ENCODE measurements at regions not wholly inside any gene's neighbourhood (a gene's known extent, or its start where the extent isn't known, plus 50 kb on each side); places are given as distances from the start of the nearest gene placed in this dataset.
"Not testable (repeated sequence)": the region's sequence is repeated elsewhere in the genome, so short reads cannot be mapped to it uniquely, and the experiment has no call there.

DNA sequence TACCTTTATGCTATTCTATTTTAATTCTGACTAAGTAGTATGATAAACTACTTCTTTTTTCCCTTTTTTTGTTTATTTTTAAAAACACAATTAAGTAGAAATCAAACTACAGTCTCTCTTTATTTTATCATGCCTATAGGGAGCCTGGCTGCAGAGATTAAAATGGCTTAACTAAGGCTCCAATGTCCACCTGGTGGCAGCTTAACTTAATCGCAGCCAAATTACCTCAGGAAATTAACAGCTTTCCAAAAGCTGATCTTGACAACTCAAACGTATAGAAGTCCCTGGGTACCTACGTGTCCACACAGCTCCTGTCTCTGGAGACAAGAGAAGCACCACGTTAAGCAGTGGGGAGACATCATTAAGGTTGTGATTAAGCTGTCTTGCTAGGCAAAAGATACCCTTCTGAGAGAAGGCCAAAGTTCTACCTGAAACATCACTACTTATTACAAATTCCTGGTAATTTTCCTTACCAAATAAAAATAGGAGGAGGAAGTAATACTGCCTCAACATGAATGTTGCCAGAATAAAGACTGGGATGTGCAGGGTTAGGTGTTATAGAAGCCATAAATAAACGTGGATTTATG is 63.2 kb upstream of the SNX19 start:
- Histone ChIP-seq H3K27me3 (no peaks in the 10 kb centered on the region), H3K4me1 (no peaks in the 10 kb centered on the region), H3K9me3 (no peaks in the 10 kb centered on the region), H3K36me3 (no peaks in the 10 kb centered on the region), H3K27ac (no peak overlapping the region), H3K4me3 (no peak overlapping the region)
- intact Hi-C loops (cut with DNase I; ENCODE audit: low total_unique reads), result no loop called here
- no peak for DNase-seq
- TF ChIP-seq POLR2A (IDR thresholded peaks at IDR 0.05), result no peak
- TF ChIP-seq, protein P1, sequence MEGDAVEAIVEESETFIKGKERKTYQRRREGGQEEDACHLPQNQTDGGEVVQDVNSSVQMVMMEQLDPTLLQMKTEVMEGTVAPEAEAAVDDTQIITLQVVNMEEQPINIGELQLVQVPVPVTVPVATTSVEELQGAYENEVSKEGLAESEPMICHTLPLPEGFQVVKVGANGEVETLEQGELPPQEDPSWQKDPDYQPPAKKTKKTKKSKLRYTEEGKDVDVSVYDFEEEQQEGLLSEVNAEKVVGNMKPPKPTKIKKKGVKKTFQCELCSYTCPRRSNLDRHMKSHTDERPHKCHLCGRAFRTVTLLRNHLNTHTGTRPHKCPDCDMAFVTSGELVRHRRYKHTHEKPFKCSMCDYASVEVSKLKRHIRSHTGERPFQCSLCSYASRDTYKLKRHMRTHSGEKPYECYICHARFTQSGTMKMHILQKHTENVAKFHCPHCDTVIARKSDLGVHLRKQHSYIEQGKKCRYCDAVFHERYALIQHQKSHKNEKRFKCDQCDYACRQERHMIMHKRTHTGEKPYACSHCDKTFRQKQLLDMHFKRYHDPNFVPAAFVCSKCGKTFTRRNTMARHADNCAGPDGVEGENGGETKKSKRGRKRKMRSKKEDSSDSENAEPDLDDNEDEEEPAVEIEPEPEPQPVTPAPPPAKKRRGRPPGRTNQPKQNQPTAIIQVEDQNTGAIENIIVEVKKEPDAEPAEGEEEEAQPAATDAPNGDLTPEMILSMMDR (IDR thresholded peaks at IDR 0.05), result no peak

DNA sequence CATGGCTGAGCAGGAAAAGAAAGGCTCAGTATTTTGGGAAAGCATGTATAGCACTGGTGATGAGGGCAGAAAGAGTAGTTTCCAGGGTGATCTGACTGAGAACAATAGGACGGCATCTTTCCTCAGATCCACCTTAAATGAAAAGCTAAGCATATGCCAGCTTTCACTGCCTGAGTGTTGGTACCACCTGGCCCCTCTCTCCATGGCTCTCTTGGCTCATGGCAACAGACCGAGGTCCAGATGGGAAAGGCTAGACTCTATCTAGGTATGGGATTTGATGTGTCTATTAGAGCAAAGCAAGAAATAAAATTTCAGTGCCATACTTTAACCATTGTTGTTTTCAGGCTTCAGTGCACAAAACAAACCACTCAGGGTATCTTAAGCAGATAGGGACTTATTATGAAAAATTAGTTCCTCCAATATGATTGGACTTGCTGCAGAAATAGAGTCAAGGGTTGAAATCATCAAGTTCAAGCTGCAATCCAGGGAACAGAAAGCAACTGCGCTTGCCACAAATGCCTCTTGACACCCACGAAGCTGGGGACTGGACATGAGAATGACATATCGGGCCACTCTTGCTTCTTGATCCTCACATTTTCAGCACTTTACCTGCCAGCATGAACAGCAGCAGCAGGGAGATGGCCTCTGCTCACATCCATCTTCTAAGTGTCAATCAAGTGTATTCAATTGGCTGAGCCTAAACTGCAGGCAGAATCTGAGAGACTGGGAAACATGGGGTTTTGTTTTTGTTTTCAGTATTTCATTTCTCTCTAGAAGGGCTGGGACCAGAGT is 64.0 kb upstream of the SNX19 start:
- H3K4me1 ChIP-seq, result no peaks in the 10 kb centered on the region
- no peak for DNase-seq
- no peaks in the 10 kb centered on the region for H3K27me3 ChIP-seq
- no peaks in the 10 kb centered on the region for H3K36me3 ChIP-seq
- H3K27ac ChIP-seq, result no peak overlapping the region
- H3K9me3 ChIP-seq, result no peaks in the 10 kb centered on the region
- intact Hi-C loops (cut with DNase I; ENCODE audit: low total_unique reads), result no loop called here
- TF ChIP-seq, protein P1 (IDR thresholded peaks at IDR 0.05), result no peak
- no peak for TF ChIP-seq POLR2A (IDR thresholded peaks at IDR 0.05)
- H3K4me3 ChIP-seq, result no peak overlapping the region

DNA sequence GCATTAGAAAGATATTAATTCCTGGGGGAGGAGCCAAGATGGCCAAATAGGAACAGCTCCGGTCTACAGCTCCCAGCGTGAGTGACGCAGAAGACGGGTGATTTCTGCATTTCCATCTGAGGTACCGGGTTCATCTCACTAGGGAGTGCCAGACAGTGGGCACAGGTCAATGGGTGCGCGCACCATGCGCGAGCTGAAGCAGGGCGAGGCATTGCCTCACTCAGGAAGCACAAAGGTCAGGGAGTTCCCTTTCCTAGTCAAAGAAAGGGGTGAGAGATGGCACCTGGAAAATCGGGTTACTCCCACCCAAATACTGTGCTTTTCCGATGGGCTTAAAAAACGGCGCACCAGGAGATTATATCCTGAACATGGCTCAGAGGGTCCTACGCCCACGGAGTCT is 68.0 kb upstream of the SNX19 start:
- H3K27ac ChIP-seq; H3K4me1 ChIP-seq; intact Hi-C loops (cut with DNase I; ENCODE audit: low total_unique reads); H3K4me3 ChIP-seq; H3K36me3 ChIP-seq; H3K9me3 ChIP-seq; DNase-seq; H3K27me3 ChIP-seq: not testable (repeated sequence)

DNA sequence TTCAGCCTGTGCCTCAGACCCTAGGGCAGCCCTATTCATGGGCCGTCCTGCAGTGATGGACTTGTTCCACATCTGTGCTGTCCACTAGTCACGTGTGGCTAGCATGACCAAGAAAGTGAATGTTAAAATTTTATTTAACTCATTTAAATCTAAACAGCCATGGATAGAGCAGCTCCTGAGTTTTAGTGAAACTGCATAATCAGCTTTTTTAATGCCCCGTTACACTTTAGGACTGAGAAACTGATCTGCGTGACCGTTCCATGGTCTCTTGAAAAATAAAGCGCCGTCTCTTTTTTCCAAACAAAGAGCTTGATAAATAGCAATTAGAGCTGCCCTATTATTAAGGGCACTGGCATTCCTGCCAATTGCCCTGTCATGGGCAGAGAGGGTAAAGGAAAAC is 76.5 kb upstream of the SNX19 start:
- Histone ChIP-seq H3K4me3 (no peak overlapping the region), H3K4me1 (no peaks in the 10 kb centered on the region), H3K27me3 (no peaks in the 10 kb centered on the region), H3K36me3 (no peaks in the 10 kb centered on the region), H3K27ac (no peak overlapping the region), H3K9me3 (no peaks in the 10 kb centered on the region)
- no peak for DNase-seq
- intact Hi-C loops (cut with DNase I; ENCODE audit: low total_unique reads), result no loop called here
- no peak for TF ChIP-seq POLR2A (IDR thresholded peaks at IDR 0.05)
- TF ChIP-seq, protein P1 (IDR thresholded peaks at IDR 0.05), result no peak

DNA sequence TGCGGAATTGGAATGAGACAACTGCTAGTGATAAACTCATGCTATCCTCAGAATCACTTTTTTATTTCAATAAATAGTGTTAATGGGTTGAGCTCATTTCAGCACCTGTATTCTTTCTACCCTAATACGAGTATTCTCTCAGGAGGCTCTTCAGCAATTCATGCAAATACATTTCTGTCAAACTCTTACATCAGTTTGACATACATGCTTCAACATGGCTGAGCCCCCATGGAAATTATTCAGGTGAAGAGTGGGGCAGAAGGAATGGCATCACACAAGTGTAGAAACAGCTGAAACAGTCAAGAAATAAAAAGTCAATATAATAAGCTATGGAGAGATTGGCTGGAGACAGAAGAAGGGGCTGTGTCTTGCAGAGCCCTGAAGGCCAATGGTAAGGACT is 77.8 kb upstream of the SNX19 start:
- no peaks in the 10 kb centered on the region for H3K27me3 ChIP-seq
- H3K9me3 ChIP-seq, result no peaks in the 10 kb centered on the region
- no peaks in the 10 kb centered on the region for H3K36me3 ChIP-seq
- H3K27ac ChIP-seq, result no peak overlapping the region
- TF ChIP-seq, protein P1 (IDR thresholded peaks at IDR 0.05), result no peak
- no peak for TF ChIP-seq POLR2A (IDR thresholded peaks at IDR 0.05)
- no peaks in the 10 kb centered on the region for H3K4me1 ChIP-seq
- H3K4me3 ChIP-seq, result no peak overlapping the region
- intact Hi-C loops (cut with DNase I; ENCODE audit: low total_unique reads), result no loop called here
- DNase-seq, result no peak
